A549 (cell line): ENCODE measurements at regions not wholly inside any gene's neighbourhood (a gene's known extent, or its start where the extent isn't known, plus 50 kb on each side); places are given as distances from the start of the nearest gene placed in this dataset.

Experiments
- ATAC-seq, 2 experiments: fragments of 200-7000 bp in 1 of 2; fragments of >200 bp in 1 of 2; cut with Nextera tagmentation in 1 of 2; cut with Tn5 transposase in 1 of 2; 3 replicates each; pipeline versions ENCODE4 v1.8.0 to v1.9.1; 2018 to 2020; ENCODE audit warnings: mild to moderate bottlenecking in 1 of 2, moderate library complexity in 1 of 2
- CTCF ChIA-PET: fragments of 300-600 bp; sonication (Branson Sonifier 250); formaldehyde crosslinking; extraction: SDS; loops from one replicate; lab custom pipeline; 2021; ENCODE audit warnings: antibody characterized with exemption, inconsistent platforms; lab: Yijun Ruan, JAX
- POLR2A ChIA-PET: fragments of 350-600 bp; formaldehyde crosslinking; extraction: SDS; loops from one replicate; lab custom pipeline; 2021; ENCODE audit warnings: antibody characterized with exemption, inconsistent platforms; lab: Yijun Ruan, JAX
- DNase-seq, 2 experiments: peaks; one replicate each; pipeline versions ENCODE4 v3.0.0 to v3.0.0-alpha.2; 2011 to 2016; ENCODE audit warnings: low read depth in 1 of 2, low spot score in 1 of 2
- FAIRE-seq: peaks from 2 replicates; lab custom pipeline; 2011; peaks lifted over from hg19 to GRCh38; lab: Jason Lieb, UNC
- H3K27ac ChIP-seq, 2 experiments: fragments of >200 bp; sonication (Bioruptor Twin); formaldehyde crosslinking; 3 replicates each; pipeline ENCODE4 v1.5.1; 2016 to 2017
- H3K4me1 ChIP-seq: fragments of >200 bp; sonication (Bioruptor Twin); formaldehyde crosslinking; 3 replicates; pipeline ENCODE4 v1.6.1; 2016
- H3K4me2 ChIP-seq: fragments of >200 bp; sonication (Bioruptor Twin); formaldehyde crosslinking; 3 replicates; pipeline ENCODE4 v1.6.1; 2016
- H3K4me3 ChIP-seq: fragments of >200 bp; sonication (Bioruptor Twin); formaldehyde crosslinking; 3 replicates; pipeline ENCODE4 v1.5.1; 2016
- H3K9me3 ChIP-seq: fragments of >200 bp; sonication (Bioruptor Twin); formaldehyde crosslinking; 3 replicates; pipeline ENCODE4 v1.6.1; 2016
- BHLHE40 ChIP-seq: IDR thresholded peaks from 2 replicates; pipeline ENCODE4 v1.6.1; 2012; ENCODE audit warnings: low read depth, low read length, inconsistent platforms
- CBX2 ChIP-seq: fragments of 200-600 bp; sonication (generic); IDR thresholded peaks from 2 replicates; pipeline ENCODE4 v1.6.1; 2016; ENCODE audit warnings: low read depth, mild to moderate bottlenecking, borderline replicate concordance
- CBX8 ChIP-seq: fragments of 200-600 bp; sonication (generic); IDR thresholded peaks from 2 replicates; pipeline ENCODE4 v1.6.1; 2016
- CEBPB ChIP-seq, 2 experiments: fragments of >200 bp in 1 of 2; sonication (Bioruptor Twin) in 1 of 2; formaldehyde crosslinking in 1 of 2; IDR thresholded peaks; 2 replicates each; pipeline ENCODE4 v1.6.1; 2012 to 2016
- CHD2 ChIP-seq: fragments of 150-350 bp; IDR thresholded peaks from 2 replicates; pipeline ENCODE4 v1.6.1; 2014; ENCODE audit warnings: low read length; ENCODE audit not compliant: partially characterized antibody
- EHF ChIP-seq: fragments of 250-450 bp; sonication (Bioruptor Pico); IDR thresholded peaks from 2 replicates; pipeline ENCODE4 v1.5.0; 2020; ENCODE audit warnings: mild to moderate bottlenecking
- EHMT2 ChIP-seq: fragments of 200-600 bp; sonication (generic); IDR thresholded peaks from 2 replicates; pipeline ENCODE4 v1.6.1; 2016; ENCODE audit warnings: antibody characterized with exemption, low read depth, mild to moderate bottlenecking, moderate library complexity
- EP300 ChIP-seq, 2 experiments: fragments of >200 bp; sonication (Bioruptor Twin); formaldehyde crosslinking; IDR thresholded peaks; 2 replicates in 1 of 2; 3 replicates in 1 of 2; pipeline ENCODE4 v1.6.1; 2016 to 2017
- FOSB ChIP-seq: fragments of 250-450 bp; sonication (Bioruptor Pico); IDR thresholded peaks from 2 replicates; pipeline ENCODE4 v1.5.0; 2020; ENCODE audit warnings: mild to moderate bottlenecking, moderate library complexity
- FOSL2 ChIP-seq, 2 experiments: fragments of 450-650 bp in 1 of 2; fragments of >200 bp in 1 of 2; sonication (Bioruptor Twin) in 1 of 2; formaldehyde crosslinking; IDR thresholded peaks; 2 replicates each; pipeline versions ENCODE4 v1.5.0 to v1.6.1; 2016 to 2020; ENCODE audit warnings: mild to moderate bottlenecking in 1 of 2, moderate library complexity in 1 of 2
- FOXS1 ChIP-seq: fragments of 250-450 bp; sonication (Bioruptor Pico); IDR thresholded peaks from 2 replicates; pipeline ENCODE4 v1.5.0; 2020; ENCODE audit warnings: mild to moderate bottlenecking, moderate library complexity
- GATA3 ChIP-seq: IDR thresholded peaks from 2 replicates; pipeline ENCODE4 v1.6.1; 2012; ENCODE audit warnings: borderline replicate concordance
- HES2 ChIP-seq: fragments of >200 bp; sonication (Bioruptor Twin); formaldehyde crosslinking; IDR thresholded peaks from 2 replicates; pipeline ENCODE4 v1.6.1; 2016
- HEYL ChIP-seq: fragments of 250-450 bp; sonication (Bioruptor Pico); IDR thresholded peaks from 2 replicates; pipeline ENCODE4 v1.8.0; 2021; ENCODE audit warnings: mild to moderate bottlenecking, moderate library complexity
- HOXA7 ChIP-seq: fragments of 250-450 bp; sonication (Bioruptor Pico); IDR thresholded peaks from 2 replicates; pipeline ENCODE4 v1.5.0; 2020; ENCODE audit warnings: mild to moderate bottlenecking, moderate library complexity
- HOXB5 ChIP-seq: fragments of 250-450 bp; sonication (Bioruptor Pico); IDR thresholded peaks from 2 replicates; pipeline ENCODE4 v1.5.0; 2020; ENCODE audit warnings: mild to moderate bottlenecking, moderate library complexity
- JUN ChIP-seq, 2 experiments: fragments of >200 bp; sonication (Bioruptor Twin); formaldehyde crosslinking; IDR thresholded peaks; 2 replicates in 1 of 2; 3 replicates in 1 of 2; pipeline ENCODE4 v1.6.1; 2016 to 2017
- JUNB ChIP-seq: fragments of >200 bp; sonication (Bioruptor Twin); formaldehyde crosslinking; IDR thresholded peaks from 2 replicates; pipeline ENCODE4 v1.6.1; 2016
- KDM1A ChIP-seq: fragments of 200-600 bp; sonication (generic); IDR thresholded peaks from 2 replicates; pipeline ENCODE4 v1.6.1; 2016; ENCODE audit warnings: low read depth, mild to moderate bottlenecking
- MAFK ChIP-seq: fragments of 450-650 bp; IDR thresholded peaks from 2 replicates; pipeline ENCODE4 v1.6.1; 2014; ENCODE audit not compliant: partially characterized antibody
- MAZ ChIP-seq: fragments of 150-350 bp; IDR thresholded peaks from 2 replicates; pipeline ENCODE4 v1.6.1; 2014; ENCODE audit warnings: antibody characterized with exemption, low read depth, low read length, borderline replicate concordance
- MYC ChIP-seq: IDR thresholded peaks from 2 replicates; pipeline ENCODE4 v1.6.1; 2012; ENCODE audit warnings: mild to moderate bottlenecking, inconsistent platforms, low read length, improper control_type of control experiment, borderline replicate concordance
- NFE2L2 ChIP-seq: fragments of 150-350 bp; conservative IDR thresholded peaks from 2 replicates; pipeline ENCODE4 v1.6.1; 2014; ENCODE audit warnings: low read length
- NPAS2 ChIP-seq: fragments of 250-450 bp; sonication (Bioruptor Pico); IDR thresholded peaks from 2 replicates; pipeline ENCODE4 v1.8.0; 2022; ENCODE audit warnings: mild to moderate bottlenecking, moderate library complexity, borderline replicate concordance
- PBX3 ChIP-seq: IDR thresholded peaks from 2 replicates; pipeline ENCODE4 v1.6.1; 2012
- POLR2A ChIP-seq: IDR thresholded peaks from 2 replicates; pipeline ENCODE4 v1.6.1; 2012; ENCODE audit warnings: mild to moderate bottlenecking, low read length
- POLR2AphosphoS2 ChIP-seq: conservative IDR thresholded peaks from 2 replicates; pipeline ENCODE4 v1.6.1; 2012; ENCODE audit warnings: low read length, improper control_type of control experiment, inconsistent platforms
- RARB ChIP-seq: fragments of 250-450 bp; sonication (Bioruptor Pico); IDR thresholded peaks from 2 replicates; pipeline ENCODE4 v1.8.0; 2021; ENCODE audit warnings: mild to moderate bottlenecking, moderate library complexity
- RCOR1 ChIP-seq: fragments of 150-350 bp; IDR thresholded peaks from 2 replicates; pipeline ENCODE4 v1.6.1; 2014; ENCODE audit warnings: antibody characterized with exemption, low read length, low read depth
- RFX5 ChIP-seq: fragments of 450-650 bp; IDR thresholded peaks from 2 replicates; pipeline ENCODE4 v1.7.1; 2014; ENCODE audit warnings: antibody characterized with exemption, mild to moderate bottlenecking, moderate library complexity
- TFCP2L1 ChIP-seq: fragments of 250-450 bp; sonication (Bioruptor Pico); IDR thresholded peaks from 2 replicates; pipeline ENCODE4 v1.5.0; 2021; ENCODE audit warnings: mild to moderate bottlenecking
- ZC3H11A ChIP-seq: fragments of 450-650 bp; IDR thresholded peaks from 2 replicates; pipeline ENCODE4 v1.6.1; 2014; ENCODE audit warnings: antibody characterized with exemption, mild to moderate bottlenecking
- ZSCAN20 ChIP-seq: fragments of 250-450 bp; sonication (Bioruptor Pico); IDR thresholded peaks from 2 replicates; pipeline ENCODE4 v1.8.0; 2022; ENCODE audit warnings: mild to moderate bottlenecking, moderate library complexity
- WGBS: methylation state at CpG from one replicate; pipeline ENCODE4 v1.1.6; 2017; ENCODE audit errors: missing lambda C conversion rate; 5-methylcytosine and 5-hydroxymethylcytosine counted together
- TF ChIP-seq, protein P1 (sequence below): IDR thresholded peaks from 2 replicates; pipeline ENCODE4 v1.6.1; 2012; ENCODE audit warnings: low read depth, borderline replicate concordance
- TF ChIP-seq, protein P2 (sequence below): fragments of >200 bp; sonication (Bioruptor Twin); formaldehyde crosslinking; IDR thresholded peaks from 3 replicates; pipeline ENCODE4 v1.6.1; 2016
- TF ChIP-seq, protein P3 (sequence below): fragments of 250-450 bp; sonication (Bioruptor Pico); IDR thresholded peaks from 2 replicates; pipeline ENCODE4 v1.5.0; 2020; ENCODE audit warnings: low read depth, mild to moderate bottlenecking, moderate library complexity
- TF ChIP-seq, protein P4 (sequence below): fragments of 250-450 bp; sonication (Bioruptor Pico); IDR thresholded peaks from 2 replicates; pipeline ENCODE4 v1.5.0; 2021; ENCODE audit warnings: mild to moderate bottlenecking, moderate library complexity, borderline replicate concordance

DNA sequence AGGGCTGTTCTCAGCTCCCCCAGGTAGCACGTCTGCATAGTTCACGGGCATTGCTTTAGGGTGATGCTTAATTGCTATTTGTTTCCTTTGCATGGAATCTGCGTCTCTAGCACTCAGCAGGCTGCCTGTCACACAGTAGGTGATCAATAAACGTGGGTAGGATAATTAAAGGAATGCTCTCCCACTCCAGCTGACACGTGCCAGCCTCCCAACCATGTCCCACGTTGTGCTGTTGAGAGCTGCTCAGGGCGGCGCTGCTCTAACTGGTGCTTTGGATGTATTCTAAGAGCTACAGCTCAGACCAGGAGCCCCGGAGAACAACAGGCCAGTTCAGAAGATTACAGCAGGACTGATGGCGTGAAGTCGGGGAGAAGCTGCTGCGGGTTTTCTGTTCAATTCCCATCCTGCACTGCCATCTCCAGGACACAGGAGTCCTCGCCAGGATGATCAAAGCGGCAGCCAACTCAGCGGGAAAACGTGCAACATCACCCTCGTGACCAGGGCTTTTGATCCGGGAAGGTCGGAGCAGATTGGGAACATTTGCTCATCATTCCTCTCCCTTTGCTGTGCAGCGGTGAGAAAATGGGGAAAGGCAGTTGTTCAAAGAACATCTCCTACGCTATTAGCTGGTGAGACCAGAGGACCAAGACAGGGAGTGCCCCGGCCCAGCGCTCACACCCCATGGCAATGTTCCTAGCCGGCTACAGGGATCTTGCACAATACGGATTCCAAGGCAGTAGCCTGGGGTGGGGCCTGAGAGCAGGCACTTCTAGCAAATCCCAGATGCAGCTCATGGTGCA, 50.5 kb upstream of the FOXK1 start:
- POLR2A ChIA-PET = interaction anchor here (0.5 to 3.2 kb wide), 7 partner anchors 10 to 1472 kb away, joined by 3 to 29 read pairs (median 3); partner anchors contain the start of gene FOXK1
- CTCF ChIA-PET = interaction anchor here (0.6 to 4.6 kb wide), 59 partner anchors 10 to 1960 kb away, joined by 3 to 63 read pairs (median 4); partner anchors contain the start of genes AP5Z1 and RADIL
- peaks cover 27% of the 10 kb centered on the region for H3K4me1 ChIP-seq
- FAIRE-seq (peak; percentile 90), ATAC-seq (peak; percentile 97 to 98), DNase-seq (peak; percentile 96 to 98)
- H3K9me3 ChIP-seq = no peaks in the 10 kb centered on the region
- H3K4me2 ChIP-seq = peak overlapping the region; percentile 62
- 12% methylated on average over 21 of the region's 25 CpGs for WGBS
- peak overlapping the region; percentile 24 for H3K4me3 ChIP-seq
- H3K27ac ChIP-seq = peak overlapping the region; percentile 84 to 87
- no peak for TF ChIP-seq GATA3
- TF ChIP-seq PBX3 = no peak
- TF ChIP-seq, protein P1, sequence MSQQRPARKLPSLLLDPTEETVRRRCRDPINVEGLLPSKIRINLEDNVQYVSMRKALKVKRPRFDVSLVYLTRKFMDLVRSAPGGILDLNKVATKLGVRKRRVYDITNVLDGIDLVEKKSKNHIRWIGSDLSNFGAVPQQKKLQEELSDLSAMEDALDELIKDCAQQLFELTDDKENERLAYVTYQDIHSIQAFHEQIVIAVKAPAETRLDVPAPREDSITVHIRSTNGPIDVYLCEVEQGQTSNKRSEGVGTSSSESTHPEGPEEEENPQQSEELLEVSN = peak; percentile 90
- TF ChIP-seq RCOR1 = no peak
- TF ChIP-seq JUNB = no peak
- TF ChIP-seq HEYL (CRISPR knock-in tag) = no peak
- peak; percentile 97 to 99 for TF ChIP-seq CEBPB (IDR thresholded peaks at IDR 0.05)
- no peak for TF ChIP-seq TFCP2L1
- no peak for TF ChIP-seq CHD2
- TF ChIP-seq, protein P2, sequence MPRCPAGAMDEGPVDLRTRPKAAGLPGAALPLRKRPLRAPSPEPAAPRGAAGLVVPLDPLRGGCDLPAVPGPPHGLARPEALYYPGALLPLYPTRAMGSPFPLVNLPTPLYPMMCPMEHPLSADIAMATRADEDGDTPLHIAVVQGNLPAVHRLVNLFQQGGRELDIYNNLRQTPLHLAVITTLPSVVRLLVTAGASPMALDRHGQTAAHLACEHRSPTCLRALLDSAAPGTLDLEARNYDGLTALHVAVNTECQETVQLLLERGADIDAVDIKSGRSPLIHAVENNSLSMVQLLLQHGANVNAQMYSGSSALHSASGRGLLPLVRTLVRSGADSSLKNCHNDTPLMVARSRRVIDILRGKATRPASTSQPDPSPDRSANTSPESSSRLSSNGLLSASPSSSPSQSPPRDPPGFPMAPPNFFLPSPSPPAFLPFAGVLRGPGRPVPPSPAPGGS = 0 out of 3 replicates have a peak, but pooled peaks have one; percentile 52
- peak; percentile 64 to 75; a peak in 2 of 5 replicates for TF ChIP-seq JUN (IDR thresholded peaks at IDR 0.05)
- no peak for TF ChIP-seq EHF
- no peak for TF ChIP-seq CBX2
- no peak for TF ChIP-seq CBX8
- no peak for TF ChIP-seq FOSB (CRISPR knock-in tag)
- TF ChIP-seq NFE2L2 = no peak
- no peak for TF ChIP-seq MYC
- no peak for TF ChIP-seq NPAS2 (CRISPR knock-in tag)
- 0 out of 2 replicates have a peak, but pooled peaks have one; percentile 32 for TF ChIP-seq HOXB5 (CRISPR knock-in tag)
- peak; percentile 95 for TF ChIP-seq BHLHE40
- peak in 1 of 2 experiments; percentile 58; a peak in 1 of 5 replicates for TF ChIP-seq EP300 (IDR thresholded peaks at IDR 0.05)
- TF ChIP-seq MAFK = peak; percentile 84
- TF ChIP-seq HES2 = peak; percentile 51; the same call in 1 of the 2 replicates
- no peak for TF ChIP-seq ZC3H11A
- TF ChIP-seq RARB = no peak
- no peak for TF ChIP-seq FOSL2 (IDR thresholded peaks at IDR 0.05)
- peak; percentile 48; the same call in 1 of the 2 replicates for TF ChIP-seq FOSL2 (CRISPR knock-in tag; IDR thresholded peaks at IDR 0.05)
- no peak for TF ChIP-seq POLR2AphosphoS2
- TF ChIP-seq EHMT2 = no peak
- 0 out of 2 replicates have a peak, but pooled peaks have one; percentile 22 for TF ChIP-seq MAZ
- TF ChIP-seq RFX5 = no peak
- no peak for TF ChIP-seq FOXS1 (CRISPR knock-in tag)
- TF ChIP-seq, protein P3, sequence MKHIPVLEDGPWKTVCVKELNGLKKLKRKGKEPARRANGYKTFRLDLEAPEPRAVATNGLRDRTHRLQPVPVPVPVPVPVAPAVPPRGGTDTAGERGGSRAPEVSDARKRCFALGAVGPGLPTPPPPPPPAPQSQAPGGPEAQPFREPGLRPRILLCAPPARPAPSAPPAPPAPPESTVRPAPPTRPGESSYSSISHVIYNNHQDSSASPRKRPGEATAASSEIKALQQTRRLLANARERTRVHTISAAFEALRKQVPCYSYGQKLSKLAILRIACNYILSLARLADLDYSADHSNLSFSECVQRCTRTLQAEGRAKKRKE (CRISPR knock-in tag) = no peak
- TF ChIP-seq ZSCAN20 (CRISPR knock-in tag) = no peak
- TF ChIP-seq, protein P4, sequence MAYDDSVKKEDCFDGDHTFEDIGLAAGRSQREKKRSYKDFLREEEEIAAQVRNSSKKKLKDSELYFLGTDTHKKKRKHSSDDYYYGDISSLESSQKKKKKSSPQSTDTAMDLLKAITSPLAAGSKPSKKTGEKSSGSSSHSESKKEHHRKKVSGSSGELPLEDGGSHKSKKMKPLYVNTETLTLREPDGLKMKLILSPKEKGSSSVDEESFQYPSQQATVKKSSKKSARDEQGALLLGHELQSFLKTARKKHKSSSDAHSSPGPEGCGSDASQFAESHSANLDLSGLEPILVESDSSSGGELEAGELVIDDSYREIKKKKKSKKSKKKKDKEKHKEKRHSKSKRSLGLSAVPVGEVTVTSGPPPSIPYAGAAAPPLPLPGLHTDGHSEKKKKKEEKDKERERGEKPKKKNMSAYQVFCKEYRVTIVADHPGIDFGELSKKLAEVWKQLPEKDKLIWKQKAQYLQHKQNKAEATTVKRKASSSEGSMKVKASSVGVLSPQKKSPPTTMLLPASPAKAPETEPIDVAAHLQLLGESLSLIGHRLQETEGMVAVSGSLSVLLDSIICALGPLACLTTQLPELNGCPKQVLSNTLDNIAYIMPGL = no peak
- TF ChIP-seq KDM1A = no peak
- TF ChIP-seq HOXA7 (CRISPR knock-in tag) = no peak
- TF ChIP-seq POLR2A = 0 out of 2 replicates have a peak, but pooled peaks have one; percentile 16
